ENCODE measurements at regions not wholly inside any gene's neighbourhood (a gene's known extent, or its start where the extent isn't known, plus 50 kb on each side); places are given as distances from the start of the nearest gene placed in this dataset.
"Not testable (repeated sequence)": the region's sequence is repeated elsewhere in the genome, so short reads cannot be mapped to it uniquely, and the experiment has no call there.

- TF ChIP-seq PREB (CRISPR knock-in tag; IDR thresholded peaks at IDR 0.05; ENCODE audit: borderline replicate concordance) = no peak
- no peak for TF ChIP-seq ATF1 (CRISPR knock-in tag; IDR thresholded peaks at IDR 0.05)
- TF ChIP-seq MLX (CRISPR knock-in tag; IDR thresholded peaks at IDR 0.05) = no peak
- no peak for TF ChIP-seq ZNF532 (CRISPR knock-in tag; IDR thresholded peaks at IDR 0.05; ENCODE audit: borderline replicate concordance)
- TF ChIP-seq CTCF (IDR thresholded peaks at IDR 0.05) = no peak
These were observed 70.0 kb upstream of the FAM13C start (continued) for GRCh38 chr10:59432207-59432900.

GRCh38 chr10:59413795-59414194 lies 51.4 kb upstream of the FAM13C start:
- not testable (repeated sequence) for ATAC-seq; H3K27me3 Mint-ChIP-seq (ENCODE audit: low read depth)

More at GRCh38 chr10:59413795-59414194, 51.4 kb upstream of the FAM13C start:
- H3K27ac Mint-ChIP-seq, CTCF ChIA-PET, POLR2A ChIA-PET, H3K36me3 Mint-ChIP-seq, H3K4me1 Mint-ChIP-seq, H3K4me3 Mint-ChIP-seq: not testable (repeated sequence)
- peak; percentile 16 for DNase-seq (ENCODE audit: low spot score)
- peaks cover 22% of the 10 kb centered on the region for H3K9me3 Mint-ChIP-seq
